ENCODE measurements at regions not wholly inside any gene's neighbourhood (a gene's known extent, or its start where the extent isn't known, plus 50 kb on each side); places are given as distances from the start of the nearest gene placed in this dataset.

DNA sequence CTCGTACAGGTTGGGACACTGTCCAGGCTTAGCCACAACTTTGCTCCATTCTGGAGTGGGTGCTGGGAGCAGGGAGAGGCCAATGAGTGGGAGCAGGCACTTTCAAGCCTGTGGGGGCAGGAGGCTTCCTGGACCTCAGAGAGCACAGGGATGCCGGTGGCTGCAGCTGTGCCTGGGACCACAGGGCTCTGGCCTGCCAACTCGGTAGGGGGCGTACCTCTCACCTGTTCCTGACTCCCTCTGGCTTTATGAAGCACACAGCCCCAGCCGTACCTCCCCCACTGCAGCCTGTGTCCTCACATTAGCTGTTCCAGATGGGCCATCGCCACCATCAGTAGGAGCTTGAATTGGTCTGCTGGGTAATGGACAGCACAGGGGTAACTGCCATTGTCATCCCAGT, 278.7 kb upstream of the KLHL1 start:
- no peaks in the 10 kb centered on the region for H3K36me3 ChIP-seq (ENCODE audit: control insufficient read depth, insufficient read depth, low read length, severe bottlenecking)
- no peaks in the 10 kb centered on the region for H3K27me3 ChIP-seq (replicated peaks; ENCODE audit: control insufficient read depth, insufficient read depth, low read length)
- no peak for DNase-seq (ENCODE audit: low read depth)
- H3K4me1 ChIP-seq (ENCODE audit: control insufficient read depth, insufficient read depth, low read length): no peaks in the 10 kb centered on the region
- peaks cover 3% of the 10 kb centered on the region for H3K9me3 ChIP-seq (ENCODE audit: control insufficient read depth, low read length)
- no peak overlapping the region for H3K9ac ChIP-seq (ENCODE audit: low read length)
- H3K4me3 ChIP-seq (ENCODE audit: low read length): no peak overlapping the region

DNA sequence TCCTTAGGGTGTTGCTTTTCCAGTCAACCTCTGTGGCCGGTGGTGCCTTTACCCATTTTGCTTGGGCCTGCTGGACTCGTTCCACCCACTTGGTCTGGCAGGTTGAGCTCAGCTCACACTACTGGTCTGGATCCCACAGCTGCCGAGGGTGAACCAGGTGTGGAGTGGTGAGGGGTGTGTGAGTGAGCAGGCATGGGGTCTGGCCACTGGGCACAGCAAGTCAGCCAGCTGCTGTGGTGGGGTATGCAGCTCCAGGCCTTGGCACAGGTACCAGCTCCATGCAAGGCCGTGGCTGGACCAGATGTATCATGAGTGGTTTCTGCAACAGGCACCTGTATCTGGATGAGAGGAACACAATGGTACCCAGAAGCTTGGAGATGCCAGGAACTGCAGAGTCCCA, 277.6 kb upstream of the KLHL1 start:
- DNase-seq (ENCODE audit: low read depth): no peak
- Histone ChIP-seq H3K4me1 (ENCODE audit: control insufficient read depth, insufficient read depth, low read length) (no peaks in the 10 kb centered on the region), H3K36me3 (ENCODE audit: control insufficient read depth, insufficient read depth, low read length, severe bottlenecking) (no peaks in the 10 kb centered on the region), H3K4me3 (ENCODE audit: low read length) (no peak overlapping the region), H3K27me3 (replicated peaks; ENCODE audit: control insufficient read depth, insufficient read depth, low read length) (no peaks in the 10 kb centered on the region), H3K9me3 (ENCODE audit: control insufficient read depth, low read length) (peaks cover 3% of the 10 kb centered on the region), H3K9ac (ENCODE audit: low read length) (no peak overlapping the region)

DNA sequence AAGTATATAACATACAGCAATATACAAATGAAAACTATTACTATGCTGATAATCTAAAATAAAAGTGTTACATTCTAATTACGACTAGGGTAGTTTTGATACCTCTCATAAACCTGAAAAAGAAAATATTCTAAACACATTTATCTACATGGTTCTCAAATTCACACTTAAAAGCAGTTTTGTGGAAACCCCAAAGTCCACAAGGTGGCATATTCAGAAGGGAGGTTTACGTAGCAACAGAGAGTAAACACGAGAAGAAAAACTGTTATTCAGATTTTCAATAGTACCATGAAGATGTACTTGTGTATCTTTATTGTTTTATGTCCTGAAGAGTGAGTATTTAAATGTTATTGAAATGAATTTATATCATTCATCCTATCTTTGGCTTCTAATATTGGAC, 275.9 kb upstream of the KLHL1 start:
- H3K27me3 ChIP-seq (replicated peaks; ENCODE audit: control insufficient read depth, insufficient read depth, low read length): no peaks in the 10 kb centered on the region
- no peaks in the 10 kb centered on the region for H3K4me1 ChIP-seq (ENCODE audit: control insufficient read depth, insufficient read depth, low read length)
- peaks cover 3% of the 10 kb centered on the region for H3K9me3 ChIP-seq (ENCODE audit: control insufficient read depth, low read length)
- no peak for DNase-seq (ENCODE audit: low read depth)
- no peak overlapping the region for H3K4me3 ChIP-seq (ENCODE audit: low read length)
- no peak overlapping the region for H3K9ac ChIP-seq (ENCODE audit: low read length)
- H3K36me3 ChIP-seq (ENCODE audit: control insufficient read depth, insufficient read depth, low read length, severe bottlenecking): no peaks in the 10 kb centered on the region

DNA sequence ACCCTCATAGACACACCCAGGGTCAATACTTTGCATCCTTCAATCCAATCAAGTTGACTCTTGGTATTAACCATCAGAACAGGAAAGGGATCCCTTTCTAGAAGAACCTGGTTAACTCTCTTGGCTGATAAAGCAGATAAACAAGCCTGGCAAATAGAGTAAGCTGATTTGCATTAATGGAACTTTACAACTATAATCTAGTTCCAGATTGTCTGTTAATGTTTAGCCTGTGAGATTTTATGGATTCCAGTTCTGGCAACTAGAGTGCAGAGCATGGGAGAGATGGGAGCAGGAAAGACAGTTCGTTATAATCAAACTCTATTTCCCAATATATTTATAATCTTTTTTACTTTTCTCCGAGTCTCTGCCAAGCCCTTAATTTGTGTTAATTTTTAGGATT, 272.6 kb upstream of the KLHL1 start:
- no peak for DNase-seq (ENCODE audit: low read depth)
- Histone ChIP-seq H3K36me3 (ENCODE audit: control insufficient read depth, insufficient read depth, low read length, severe bottlenecking) (no peaks in the 10 kb centered on the region), H3K4me1 (ENCODE audit: control insufficient read depth, insufficient read depth, low read length) (no peaks in the 10 kb centered on the region), H3K4me3 (ENCODE audit: low read length) (no peak overlapping the region), H3K9ac (ENCODE audit: low read length) (no peak overlapping the region), H3K9me3 (ENCODE audit: control insufficient read depth, low read length) (no peaks in the 10 kb centered on the region), H3K27me3 (replicated peaks; ENCODE audit: control insufficient read depth, insufficient read depth, low read length) (no peaks in the 10 kb centered on the region)

DNA sequence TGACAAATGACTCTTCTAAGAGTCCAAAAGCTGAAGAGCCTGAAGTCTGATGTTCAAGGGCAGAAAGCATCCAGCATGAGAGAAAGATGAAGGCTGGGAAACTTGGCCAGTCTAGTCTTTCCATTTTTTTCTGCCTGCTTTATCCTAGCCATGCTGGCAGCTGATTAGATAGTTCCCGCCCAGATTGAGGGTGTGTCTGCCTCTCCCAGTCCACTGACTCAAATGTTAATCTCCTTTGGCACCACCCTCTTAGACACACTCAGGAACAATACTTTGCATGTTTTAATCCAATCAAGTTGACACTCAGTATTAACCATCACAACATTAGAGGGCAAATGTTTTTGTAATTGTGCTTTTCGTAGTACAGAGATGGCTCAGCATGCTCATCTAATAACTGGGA, 267.5 kb upstream of the KLHL1 start:
- DNase-seq (ENCODE audit: low read depth): no peak
- H3K4me3 ChIP-seq (ENCODE audit: low read length): no peak overlapping the region

DNA sequence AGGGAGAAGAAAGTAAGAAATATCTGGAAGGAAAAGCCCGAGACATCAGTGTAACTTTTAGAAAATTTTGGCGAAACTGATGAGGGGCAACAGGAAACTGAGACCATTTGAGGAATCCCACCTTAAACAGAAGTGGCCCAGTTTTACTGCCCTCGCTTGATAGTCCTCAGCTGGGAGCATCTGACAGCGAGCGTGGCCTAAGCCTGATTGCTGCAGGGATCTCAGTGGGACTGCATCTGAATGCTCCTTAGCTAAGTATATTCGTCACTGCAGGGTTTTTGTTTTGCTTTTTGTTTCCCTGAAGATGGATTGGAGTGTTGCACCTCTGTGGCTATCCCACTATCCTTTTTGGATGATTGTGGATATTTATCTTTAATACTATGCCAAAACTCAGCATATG, 262.7 kb upstream of the KLHL1 start:
- no peaks in the 10 kb centered on the region for H3K4me1 ChIP-seq (ENCODE audit: control insufficient read depth, insufficient read depth, low read length)
- no peak overlapping the region for H3K9ac ChIP-seq (ENCODE audit: low read length)
- no peak overlapping the region for H3K4me3 ChIP-seq (ENCODE audit: low read length)
- H3K9me3 ChIP-seq (ENCODE audit: control insufficient read depth, low read length): no peaks in the 10 kb centered on the region
- H3K27me3 ChIP-seq (replicated peaks; ENCODE audit: control insufficient read depth, insufficient read depth, low read length): no peaks in the 10 kb centered on the region
- no peak for DNase-seq (ENCODE audit: low read depth)
- no peaks in the 10 kb centered on the region for H3K36me3 ChIP-seq (ENCODE audit: control insufficient read depth, insufficient read depth, low read length, severe bottlenecking)

More for the DNA sequence above, 267.5 kb upstream of the KLHL1 start:
- H3K9me3 ChIP-seq (ENCODE audit: control insufficient read depth, low read length): no peaks in the 10 kb centered on the region
- H3K27me3 ChIP-seq (replicated peaks; ENCODE audit: control insufficient read depth, insufficient read depth, low read length): no peaks in the 10 kb centered on the region
- no peaks in the 10 kb centered on the region for H3K36me3 ChIP-seq (ENCODE audit: control insufficient read depth, insufficient read depth, low read length, severe bottlenecking)
- H3K9ac ChIP-seq (ENCODE audit: low read length): no peak overlapping the region
- no peaks in the 10 kb centered on the region for H3K4me1 ChIP-seq (ENCODE audit: control insufficient read depth, insufficient read depth, low read length)

DNA sequence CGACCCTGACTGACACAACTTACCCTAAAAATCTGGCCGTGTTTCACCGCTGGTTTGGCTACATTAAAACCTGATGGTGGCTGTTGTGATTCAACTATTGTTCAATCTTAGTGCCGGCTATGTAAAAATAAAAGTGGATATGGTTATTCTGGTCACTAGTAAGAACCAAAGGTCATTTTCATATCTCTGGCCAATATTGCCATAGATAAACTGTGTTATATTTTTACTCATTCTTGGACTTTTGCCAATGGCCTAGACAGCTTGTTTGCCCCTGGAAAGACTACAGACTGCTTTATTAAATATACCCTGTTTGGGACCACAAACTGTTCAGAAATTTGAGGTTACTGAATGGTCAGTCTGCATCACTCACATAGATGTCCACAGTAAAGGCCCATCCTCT, 258.5 kb upstream of the KLHL1 start:
- no peak for DNase-seq (ENCODE audit: low read depth)
- no peaks in the 10 kb centered on the region for H3K9me3 ChIP-seq (ENCODE audit: control insufficient read depth, low read length)
- no peak overlapping the region for H3K9ac ChIP-seq (ENCODE audit: low read length)
- H3K4me1 ChIP-seq (ENCODE audit: control insufficient read depth, insufficient read depth, low read length): no peaks in the 10 kb centered on the region
- no peak overlapping the region for H3K4me3 ChIP-seq (ENCODE audit: low read length)
- H3K27me3 ChIP-seq (replicated peaks; ENCODE audit: control insufficient read depth, insufficient read depth, low read length): no peaks in the 10 kb centered on the region
- H3K36me3 ChIP-seq (ENCODE audit: control insufficient read depth, insufficient read depth, low read length, severe bottlenecking): no peaks in the 10 kb centered on the region

DNA sequence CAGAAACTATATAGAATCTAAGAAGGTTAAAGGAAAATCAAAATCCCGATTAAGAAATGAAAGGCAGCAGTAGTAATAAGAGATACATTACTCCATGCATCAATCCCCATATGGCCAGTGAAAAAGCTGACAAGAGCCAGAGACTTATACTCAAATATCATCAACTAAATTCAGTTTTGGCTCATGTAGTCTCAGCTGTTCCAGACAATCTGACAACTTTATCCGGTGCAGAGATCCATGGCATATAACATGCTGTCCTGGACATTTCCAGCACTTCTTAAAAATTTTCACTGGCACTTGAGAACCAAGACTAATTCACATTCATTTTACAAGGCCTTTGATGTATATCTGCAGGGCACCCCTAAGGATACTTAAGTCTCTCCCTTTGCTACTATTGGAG, 255.7 kb upstream of the KLHL1 start:
- DNase-seq (ENCODE audit: low read depth): no peak
- Histone ChIP-seq H3K4me1 (ENCODE audit: control insufficient read depth, insufficient read depth, low read length) (no peaks in the 10 kb centered on the region), H3K9me3 (ENCODE audit: control insufficient read depth, low read length) (no peaks in the 10 kb centered on the region), H3K36me3 (ENCODE audit: control insufficient read depth, insufficient read depth, low read length, severe bottlenecking) (no peaks in the 10 kb centered on the region), H3K27me3 (replicated peaks; ENCODE audit: control insufficient read depth, insufficient read depth, low read length) (no peaks in the 10 kb centered on the region), H3K4me3 (ENCODE audit: low read length) (no peak overlapping the region), H3K9ac (ENCODE audit: low read length) (no peak overlapping the region)

DNA sequence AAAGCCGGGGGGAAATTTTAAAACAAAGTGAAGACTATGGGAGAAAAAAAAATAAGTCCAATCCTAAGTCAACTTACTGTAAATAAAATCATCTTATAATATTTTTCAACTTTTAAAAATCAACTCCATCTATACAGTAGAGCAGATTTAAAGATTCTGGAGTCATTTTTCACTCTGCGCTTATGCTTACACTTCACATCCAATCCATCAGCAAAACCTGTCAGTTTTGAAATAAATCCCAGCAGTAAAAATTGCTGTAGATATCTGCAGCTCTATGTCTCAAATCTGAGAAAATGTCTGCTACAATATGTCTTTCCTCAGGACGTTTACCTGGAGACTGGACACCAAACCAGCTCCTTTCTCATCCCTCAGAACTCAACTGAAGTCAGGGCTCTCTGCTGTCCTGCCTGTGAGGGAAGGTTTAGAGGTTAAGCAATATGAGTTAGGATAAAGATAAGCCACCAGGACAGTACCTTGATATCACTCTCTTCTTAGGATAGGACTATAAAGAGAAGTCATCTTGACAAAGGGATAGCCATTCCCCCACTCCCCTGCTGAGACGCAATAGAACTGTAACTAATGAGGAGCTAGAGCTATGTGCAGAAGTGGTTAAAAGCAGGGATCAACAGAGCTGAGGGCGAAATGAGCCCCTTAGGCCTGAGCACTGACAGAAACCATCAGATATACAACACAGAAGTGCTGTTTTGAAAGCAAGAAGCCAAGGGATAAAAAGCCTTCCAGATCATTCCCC, 254.7 kb upstream of the KLHL1 start:
- H3K9ac ChIP-seq (ENCODE audit: low read length): no peak overlapping the region
- DNase-seq (ENCODE audit: low read depth): no peak
- no peak overlapping the region for H3K4me3 ChIP-seq (ENCODE audit: low read length)
- no peaks in the 10 kb centered on the region for H3K36me3 ChIP-seq (ENCODE audit: control insufficient read depth, insufficient read depth, low read length, severe bottlenecking)
- H3K27me3 ChIP-seq (replicated peaks; ENCODE audit: control insufficient read depth, insufficient read depth, low read length): no peaks in the 10 kb centered on the region
- no peaks in the 10 kb centered on the region for H3K4me1 ChIP-seq (ENCODE audit: control insufficient read depth, insufficient read depth, low read length)
- H3K9me3 ChIP-seq (ENCODE audit: control insufficient read depth, low read length): no peaks in the 10 kb centered on the region

DNA sequence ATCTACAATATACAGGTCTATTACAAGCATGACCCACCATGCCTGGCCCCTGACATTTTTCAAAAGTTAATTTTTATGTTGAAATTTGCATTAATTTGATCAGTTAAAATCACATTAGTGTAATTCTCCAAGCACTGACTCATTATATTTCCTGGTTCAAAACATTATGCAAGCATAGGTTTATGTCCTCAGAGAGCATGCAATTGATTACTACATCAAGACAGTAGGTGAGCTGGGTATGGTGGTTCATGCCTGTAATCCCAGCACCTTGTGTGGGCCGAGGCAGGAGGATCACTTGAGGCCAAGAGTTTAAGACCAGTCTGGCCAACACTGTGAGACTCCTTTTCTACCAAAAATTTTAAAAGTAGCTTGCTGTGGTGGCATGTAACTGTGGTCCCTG, 248.8 kb upstream of the KLHL1 start:
- Histone ChIP-seq H3K27me3 (replicated peaks; ENCODE audit: control insufficient read depth, insufficient read depth, low read length) (no peaks in the 10 kb centered on the region), H3K4me1 (ENCODE audit: control insufficient read depth, insufficient read depth, low read length) (no peaks in the 10 kb centered on the region), H3K36me3 (ENCODE audit: control insufficient read depth, insufficient read depth, low read length, severe bottlenecking) (no peaks in the 10 kb centered on the region), H3K9ac (ENCODE audit: low read length) (no peak overlapping the region), H3K9me3 (ENCODE audit: control insufficient read depth, low read length) (no peaks in the 10 kb centered on the region), H3K4me3 (ENCODE audit: low read length) (no peak overlapping the region)
- no peak for DNase-seq (ENCODE audit: low read depth)

DNA sequence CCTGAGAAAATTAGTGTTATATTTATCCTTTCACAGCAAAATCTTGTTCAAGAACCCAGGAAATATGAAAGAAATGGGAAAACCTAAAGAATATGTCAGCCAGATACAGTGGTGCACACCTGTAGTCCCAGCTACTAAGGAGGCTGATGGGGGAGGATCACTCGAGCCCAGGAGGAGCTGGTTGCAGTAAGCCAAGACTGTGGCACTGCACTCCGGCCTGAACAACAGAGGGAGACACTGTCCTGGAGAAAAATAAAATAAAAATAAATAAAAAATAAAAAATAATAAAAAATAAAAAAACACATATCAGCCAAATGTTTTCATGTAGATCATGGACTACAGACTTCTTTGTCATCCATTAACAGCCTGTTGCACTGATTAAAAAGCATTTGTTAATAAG, 244.8 kb upstream of the KLHL1 start:
- H3K27me3 ChIP-seq (replicated peaks; ENCODE audit: control insufficient read depth, insufficient read depth, low read length): no peaks in the 10 kb centered on the region
- no peak for DNase-seq (ENCODE audit: low read depth)

DNA sequence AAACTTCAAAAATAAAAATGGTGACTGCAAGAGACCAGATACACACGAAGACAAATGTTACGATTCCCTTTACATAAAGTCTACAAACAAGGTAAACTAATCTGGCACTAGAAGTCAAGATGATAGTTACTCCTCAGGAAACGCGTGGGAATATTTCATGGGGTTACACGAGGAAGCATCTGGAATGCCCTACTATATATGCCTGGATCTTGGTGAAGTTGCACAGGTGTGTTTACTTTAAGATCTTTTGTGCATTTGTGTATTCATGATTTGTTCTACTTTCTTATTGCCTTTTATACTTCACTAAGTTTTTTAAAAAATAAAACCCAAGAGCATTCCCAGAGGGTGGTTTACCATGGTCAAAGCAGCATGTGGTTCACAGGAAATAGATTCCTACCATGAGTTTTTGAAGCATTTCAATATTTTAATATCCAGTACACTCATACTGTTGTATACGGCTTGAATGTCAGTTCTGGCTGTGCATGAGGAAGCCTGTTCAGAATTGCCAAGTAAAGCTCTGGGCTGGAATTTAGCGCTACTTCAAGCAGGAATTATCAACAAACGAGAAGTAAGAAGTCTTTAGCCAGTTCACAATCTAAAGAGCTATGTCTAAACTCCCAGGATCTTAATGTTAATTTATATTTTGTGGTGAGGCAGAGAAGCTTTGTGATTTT, 239.8 kb upstream of the KLHL1 start:
- Histone ChIP-seq H3K36me3 (ENCODE audit: control insufficient read depth, insufficient read depth, low read length, severe bottlenecking) (no peaks in the 10 kb centered on the region), H3K9ac (ENCODE audit: low read length) (no peak overlapping the region), H3K4me3 (ENCODE audit: low read length) (no peak overlapping the region), H3K27me3 (replicated peaks; ENCODE audit: control insufficient read depth, insufficient read depth, low read length) (no peaks in the 10 kb centered on the region), H3K9me3 (ENCODE audit: control insufficient read depth, low read length) (no peaks in the 10 kb centered on the region), H3K4me1 (ENCODE audit: control insufficient read depth, insufficient read depth, low read length) (no peaks in the 10 kb centered on the region)
- no peak for DNase-seq (ENCODE audit: low read depth)

More for the DNA sequence above, 244.8 kb upstream of the KLHL1 start:
- Histone ChIP-seq H3K4me1 (ENCODE audit: control insufficient read depth, insufficient read depth, low read length) (no peaks in the 10 kb centered on the region), H3K4me3 (ENCODE audit: low read length) (no peak overlapping the region), H3K9ac (ENCODE audit: low read length) (no peak overlapping the region), H3K9me3 (ENCODE audit: control insufficient read depth, low read length) (no peaks in the 10 kb centered on the region), H3K36me3 (ENCODE audit: control insufficient read depth, insufficient read depth, low read length, severe bottlenecking) (no peaks in the 10 kb centered on the region)

Measured in adipocyte (in vitro differentiated cells).